ENCODE measurements at regions not wholly inside any gene's neighbourhood (a gene's known extent, or its start where the extent isn't known, plus 50 kb on each side); places are given as distances from the start of the nearest gene placed in this dataset.

DNA sequence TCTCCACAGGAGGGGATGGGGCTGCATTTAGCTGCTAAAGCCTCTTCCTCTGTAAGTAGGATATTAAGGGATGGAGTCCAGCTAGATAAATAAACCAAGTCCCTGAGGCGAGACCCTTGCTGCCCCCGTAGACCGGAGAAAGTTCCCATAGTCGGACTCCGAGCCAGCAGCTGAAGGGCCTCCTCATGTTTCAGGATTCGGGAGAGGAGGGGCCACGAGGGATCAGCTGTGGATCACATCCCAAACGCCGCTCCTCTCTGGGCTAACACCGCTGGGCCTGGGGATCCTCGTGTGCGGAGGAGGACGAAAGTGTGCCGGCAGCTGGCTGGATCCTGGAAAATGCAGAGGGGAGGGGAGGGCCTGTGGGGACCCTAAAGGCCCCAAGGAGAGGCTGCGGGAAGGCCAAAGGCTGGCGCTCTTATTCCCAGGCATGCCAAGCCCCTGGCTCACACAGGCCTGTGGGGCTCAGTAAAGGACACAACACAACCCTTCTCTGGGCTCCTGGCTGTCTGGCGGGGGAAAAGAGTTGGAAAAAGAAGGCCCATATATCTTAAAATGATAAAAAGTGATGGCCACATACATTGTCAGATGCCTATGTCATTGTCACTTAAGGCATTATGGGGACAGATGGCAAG, 82.5 kb upstream of the TMEM72 start:
- intact Hi-C loops (cut with DNase I), result no loop called here
- DNase-seq (ENCODE audit: low spot score), result no peak

DNA sequence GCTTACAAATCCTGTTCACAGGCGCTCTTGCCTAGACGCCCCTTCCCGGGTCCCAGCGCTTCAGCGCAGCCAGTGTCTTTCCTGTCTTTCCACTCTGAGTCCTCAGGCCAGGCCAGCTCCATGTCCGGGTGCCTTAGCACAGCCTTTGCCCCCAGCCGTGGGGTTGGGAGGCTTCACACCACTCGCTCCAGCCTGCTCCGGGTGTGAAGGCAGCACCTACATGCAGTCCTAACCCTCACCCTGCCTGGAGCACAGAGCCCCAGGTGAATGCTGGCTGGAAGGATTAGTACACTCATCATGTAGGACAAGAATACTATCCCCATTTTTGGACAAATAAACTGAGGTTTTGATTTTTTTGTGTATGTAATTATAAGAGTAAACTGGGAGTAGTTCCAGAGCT, 81.7 kb upstream of the TMEM72 start:
- intact Hi-C loops (cut with DNase I), result no loop called here
- DNase-seq (ENCODE audit: low spot score), result no peak

DNA sequence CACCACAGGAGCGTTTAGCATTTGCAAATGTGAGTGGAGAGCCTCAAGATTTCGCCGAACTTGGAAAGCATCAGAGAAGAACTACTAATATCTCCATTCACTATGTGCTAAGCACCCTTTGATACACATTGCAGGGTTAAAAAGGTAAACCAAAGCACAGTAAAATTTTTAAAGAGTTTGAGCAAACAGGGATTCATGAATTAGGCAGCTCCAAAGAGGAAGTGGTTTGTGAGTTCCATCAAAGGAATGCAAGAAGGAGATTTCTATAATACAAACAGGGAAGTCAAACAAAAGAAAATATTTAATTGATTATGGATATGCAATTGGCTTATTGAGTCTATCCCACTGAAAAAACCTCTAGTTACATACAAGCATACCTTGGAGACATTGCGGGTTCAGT, 81.1 kb upstream of the TMEM72 start:
- DNase-seq (ENCODE audit: low spot score), result no peak
- intact Hi-C loops (cut with DNase I), result no loop called here

DNA sequence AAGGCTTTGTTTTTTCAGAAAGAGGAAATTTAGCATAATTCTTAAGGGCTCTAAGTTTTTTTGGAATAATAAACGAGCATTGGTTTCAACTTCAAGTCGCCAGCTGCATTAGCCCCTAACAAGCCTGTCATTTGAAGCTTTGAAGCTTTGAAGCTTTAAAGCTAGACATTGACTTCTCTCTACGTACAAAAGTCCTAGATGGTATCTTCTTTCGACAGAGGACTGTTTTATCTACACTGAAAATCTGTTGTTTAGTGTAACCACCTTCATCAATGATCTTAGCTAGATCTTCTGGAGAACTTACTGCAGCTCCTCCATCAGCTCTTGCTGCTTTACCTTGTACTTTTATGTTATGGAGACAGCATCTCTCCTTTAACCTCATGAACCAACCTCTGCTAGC, 79.6 kb upstream of the TMEM72 start:
- intact Hi-C loops (cut with DNase I), result no loop called here
- no peak for DNase-seq (ENCODE audit: low spot score)

DNA sequence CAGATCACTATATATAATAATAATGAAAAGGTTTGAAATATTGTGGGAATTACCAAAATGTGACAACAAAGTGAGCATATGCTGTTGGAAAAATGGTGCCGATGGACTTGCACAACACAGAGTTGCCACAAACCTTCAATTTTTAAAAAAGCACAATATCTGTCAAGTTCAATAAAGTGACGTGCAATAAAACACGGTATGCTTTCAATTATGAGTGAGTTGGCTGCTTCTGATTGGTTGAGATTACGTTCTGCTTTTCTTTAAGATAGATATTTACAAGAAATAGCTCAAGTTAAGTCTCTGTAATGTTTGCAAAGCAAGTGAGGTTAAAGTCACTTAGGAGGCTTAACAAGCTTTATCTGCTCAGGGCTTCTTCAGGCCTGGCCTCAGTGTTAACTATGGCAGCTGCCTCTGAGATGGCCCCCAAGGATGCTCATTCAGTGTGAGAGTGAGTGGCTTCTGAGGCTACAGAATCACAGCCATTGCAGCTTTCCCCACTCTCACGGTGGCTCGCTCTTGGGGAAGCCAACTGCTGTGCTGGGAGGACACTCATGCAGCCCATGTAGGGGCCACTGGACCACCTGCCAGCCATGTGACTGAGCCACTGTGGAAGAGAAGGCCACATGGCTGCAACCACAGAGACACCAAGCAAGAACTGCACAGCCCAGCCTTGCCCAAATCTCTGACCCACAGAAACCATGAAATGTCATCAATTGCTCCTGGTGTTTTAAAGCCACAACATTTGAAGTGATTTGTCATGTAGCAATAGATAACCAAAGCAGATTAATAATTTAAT, 78.3 kb upstream of the TMEM72 start:
- intact Hi-C loops (cut with DNase I), result no loop called here
- no peak for DNase-seq (ENCODE audit: low spot score)

DNA sequence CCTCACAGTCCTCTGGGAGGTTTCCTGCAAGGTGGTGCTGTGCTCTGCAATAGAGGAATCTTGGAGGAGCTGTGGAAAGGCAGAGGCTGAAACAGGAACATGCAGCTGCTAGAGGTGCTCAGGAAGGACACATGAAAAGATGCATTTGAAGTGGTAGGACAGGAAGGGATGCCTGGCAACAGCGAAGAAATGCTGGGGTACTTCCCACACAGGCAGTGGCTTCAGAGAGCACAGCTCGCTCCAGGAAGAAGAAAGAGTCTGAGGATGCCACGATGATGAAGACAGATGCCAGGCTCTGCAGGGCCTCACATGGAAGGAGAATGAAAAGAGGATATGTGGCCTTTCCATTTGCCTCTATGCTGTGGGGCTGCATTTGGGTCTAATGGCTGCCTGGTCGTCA, 77.0 kb upstream of the TMEM72 start:
- intact Hi-C loops (cut with DNase I), result no loop called here
- no peak for DNase-seq (ENCODE audit: low spot score)

DNA sequence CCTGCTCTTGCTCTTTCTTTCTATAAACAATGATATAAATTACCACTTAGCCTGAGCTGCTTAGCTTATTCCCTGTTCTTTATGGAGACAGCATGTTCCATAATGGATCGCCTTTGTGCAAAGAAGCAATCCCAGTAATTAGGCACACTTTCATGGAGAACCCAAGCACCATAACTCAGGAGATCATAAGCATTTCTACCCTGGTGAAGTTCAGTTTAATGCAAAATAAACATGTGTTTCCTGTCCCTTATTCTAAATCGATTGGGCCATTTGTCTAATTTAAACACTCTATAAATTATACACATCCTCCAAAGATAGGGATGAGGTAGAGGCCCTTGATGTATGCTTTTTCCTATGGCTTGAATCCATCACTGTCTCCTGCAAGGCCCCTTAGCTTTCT, 75.8 kb upstream of the TMEM72 start:
- DNase-seq (ENCODE audit: low spot score), result no peak
- intact Hi-C loops (cut with DNase I), result no loop called here

DNA sequence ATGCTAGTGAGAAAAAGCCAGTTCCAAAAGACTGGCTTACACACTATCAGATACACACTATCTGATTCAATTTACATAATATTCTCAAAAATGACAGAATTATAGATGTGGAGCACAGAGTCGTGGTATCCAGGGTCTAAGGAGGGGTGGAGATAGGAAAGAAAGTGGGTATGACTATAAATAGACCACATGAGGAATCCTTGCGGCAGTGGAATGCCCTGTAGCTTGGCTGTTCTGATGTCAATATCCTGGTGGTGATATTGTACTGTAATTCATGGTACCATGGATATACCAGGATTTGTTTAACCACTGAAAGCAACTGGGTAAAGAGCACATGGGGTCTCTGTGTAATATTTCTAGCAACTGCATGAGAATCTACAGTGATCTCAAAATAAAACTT, 67.7 kb upstream of the TMEM72 start:
- intact Hi-C loops (cut with DNase I), result no loop called here
- no peak for DNase-seq (ENCODE audit: low spot score)

DNA sequence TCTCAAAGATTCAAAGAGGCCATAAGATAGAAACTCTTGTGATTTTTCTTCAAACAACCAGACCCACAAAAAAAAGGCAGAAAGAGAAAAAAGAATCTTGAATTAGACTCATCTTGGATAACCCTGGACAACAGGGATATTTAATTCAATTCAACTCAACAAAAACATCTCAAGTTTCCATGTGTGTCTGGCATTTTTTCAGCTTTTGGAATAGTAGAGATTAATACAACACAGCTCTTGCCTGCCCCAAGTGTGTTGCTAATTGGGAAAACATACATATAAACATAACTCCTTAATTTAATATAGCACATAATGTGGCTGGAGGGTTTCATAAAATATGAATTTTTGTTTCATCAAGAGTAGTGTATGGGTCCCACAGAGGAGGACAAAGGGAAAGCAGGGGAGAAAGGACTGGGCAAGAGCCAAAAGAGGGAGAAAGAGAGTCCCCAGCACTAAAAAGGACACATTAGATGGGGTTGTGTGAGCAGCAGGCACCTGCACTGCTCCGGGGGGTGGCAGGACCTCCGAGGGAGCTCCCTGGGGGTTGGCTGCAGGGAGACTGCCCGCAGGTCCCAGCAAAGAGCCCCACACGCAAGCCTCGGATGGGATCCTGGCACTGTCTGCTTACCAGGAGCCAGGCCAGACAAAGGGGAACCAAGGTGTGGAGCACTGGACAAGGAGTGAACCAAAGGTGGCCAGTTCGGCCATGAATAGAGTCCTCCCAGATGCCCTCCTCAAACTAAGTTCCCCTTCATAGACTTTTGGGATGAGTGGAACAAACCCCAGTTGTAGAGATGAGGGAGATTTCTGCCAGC, 65.6 kb upstream of the TMEM72 start:
- DNase-seq (ENCODE audit: low spot score), result no peak
- intact Hi-C loops (cut with DNase I), result no loop called here

DNA sequence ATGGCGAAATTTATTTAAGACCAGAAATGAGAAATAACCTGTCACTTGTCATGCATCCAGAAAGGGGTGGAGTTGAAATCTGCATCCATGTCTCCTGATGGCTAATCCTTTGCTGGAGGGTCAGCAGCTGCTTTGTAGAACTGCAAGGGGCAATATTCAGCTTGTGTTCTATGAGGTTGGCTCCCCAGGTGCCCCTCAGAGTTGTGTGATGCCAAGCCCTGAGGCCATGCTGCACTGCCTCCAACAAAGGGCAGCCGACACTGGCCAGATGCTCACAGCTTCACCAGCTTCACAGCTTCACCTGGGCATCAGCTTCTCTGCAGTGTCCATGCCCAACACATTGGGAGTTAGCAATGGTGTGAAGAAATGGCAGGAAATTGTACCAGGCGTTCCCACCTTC, 64.0 kb upstream of the TMEM72 start:
- no peak for DNase-seq (ENCODE audit: low spot score)
- intact Hi-C loops (cut with DNase I), result no loop called here

DNA sequence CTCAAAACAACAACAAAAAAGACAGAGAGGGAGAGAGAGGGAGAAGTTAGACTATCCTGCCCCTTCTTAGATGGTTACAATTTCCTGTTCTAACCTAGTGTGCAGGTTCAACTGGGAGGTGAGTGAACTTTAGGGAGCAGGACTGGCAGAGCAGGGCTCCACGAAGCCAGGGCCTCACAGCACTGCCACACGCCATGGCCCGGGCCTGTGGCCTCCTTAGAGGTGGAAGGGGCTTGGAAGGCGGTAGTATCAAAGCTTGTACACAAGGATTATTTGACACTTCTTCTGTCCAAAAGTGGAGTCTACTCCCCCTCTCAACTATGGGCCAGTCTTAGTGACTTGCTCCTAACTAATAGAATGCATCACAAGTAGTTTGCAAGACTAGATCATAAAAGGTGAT, 62.9 kb upstream of the TMEM72 start:
- no peak for DNase-seq (ENCODE audit: low spot score)
- intact Hi-C loops (cut with DNase I), result no loop called here

DNA sequence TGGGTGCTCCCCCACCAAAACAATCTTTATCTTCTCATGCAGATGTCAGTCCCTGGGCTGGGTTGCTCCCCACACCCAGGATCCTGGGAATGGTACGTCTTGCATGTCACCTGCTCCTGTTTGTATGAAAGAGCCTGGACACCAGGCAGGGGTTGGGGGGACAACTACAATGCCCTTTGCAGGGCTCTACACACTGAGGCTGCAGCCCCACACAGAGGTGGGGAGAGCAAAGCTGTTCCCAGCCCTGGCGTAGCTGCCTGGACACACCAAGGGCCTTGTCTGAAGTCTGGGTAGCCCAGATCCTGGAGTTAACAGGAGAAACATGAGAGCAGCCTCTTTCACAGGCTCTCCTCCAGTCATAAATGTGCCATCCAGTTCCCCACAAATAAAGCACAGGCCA, 61.2 kb upstream of the TMEM72 start:
- intact Hi-C loops (cut with DNase I), result no loop called here
- no peak for DNase-seq (ENCODE audit: low spot score)

DNA sequence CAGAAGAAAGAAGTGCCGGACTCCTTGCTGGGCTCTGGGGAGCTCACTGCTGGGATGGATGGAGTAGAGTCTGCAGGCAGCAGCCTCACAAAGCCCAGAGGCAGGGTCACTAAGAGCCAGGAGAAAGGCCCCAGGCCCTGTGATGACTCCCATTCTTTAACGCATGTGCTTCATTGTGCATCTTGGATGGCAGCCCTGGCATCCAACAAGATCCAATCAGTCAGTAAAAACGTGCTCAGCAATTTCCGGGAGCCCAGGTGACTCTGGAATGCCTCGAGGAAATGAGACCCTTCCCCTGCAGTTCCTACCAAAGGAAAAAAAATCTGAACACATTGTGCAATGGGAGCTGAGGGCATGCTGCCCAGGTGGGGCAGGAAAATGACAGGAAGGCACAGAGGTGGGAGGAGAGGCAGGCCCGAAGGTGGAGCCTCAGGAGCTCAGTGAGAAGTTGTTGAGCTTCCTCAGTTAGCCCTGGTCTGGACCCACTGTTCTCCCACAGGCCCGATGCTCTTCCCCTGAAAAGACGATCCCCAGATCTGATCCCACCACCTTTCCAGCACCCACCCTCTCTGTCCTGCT, 60.7 kb upstream of the TMEM72 start:
- no peak for DNase-seq (ENCODE audit: low spot score)
- intact Hi-C loops (cut with DNase I), result no loop called here

DNA sequence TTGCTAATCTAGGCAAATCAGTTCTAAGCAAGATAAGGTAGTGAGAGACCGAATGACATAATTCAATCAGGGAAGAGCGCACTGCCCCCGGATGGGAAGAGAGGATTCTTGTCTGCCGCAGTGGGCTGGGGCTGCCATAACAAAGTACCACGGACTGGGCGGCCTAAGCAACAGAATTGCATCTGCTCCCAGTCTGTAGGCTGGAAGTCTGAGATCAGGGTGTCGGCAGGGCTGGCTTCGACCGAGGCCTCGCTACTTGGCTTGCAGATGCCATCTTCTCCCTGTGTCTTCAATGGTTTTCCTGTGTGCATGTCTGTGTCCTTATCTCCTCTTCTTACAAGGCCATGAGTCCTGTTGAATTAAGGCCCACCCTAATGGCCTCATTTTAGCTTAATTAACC, 59.7 kb upstream of the TMEM72 start:
- intact Hi-C loops (cut with DNase I), result no loop called here
- no peak for DNase-seq (ENCODE audit: low spot score)

DNA sequence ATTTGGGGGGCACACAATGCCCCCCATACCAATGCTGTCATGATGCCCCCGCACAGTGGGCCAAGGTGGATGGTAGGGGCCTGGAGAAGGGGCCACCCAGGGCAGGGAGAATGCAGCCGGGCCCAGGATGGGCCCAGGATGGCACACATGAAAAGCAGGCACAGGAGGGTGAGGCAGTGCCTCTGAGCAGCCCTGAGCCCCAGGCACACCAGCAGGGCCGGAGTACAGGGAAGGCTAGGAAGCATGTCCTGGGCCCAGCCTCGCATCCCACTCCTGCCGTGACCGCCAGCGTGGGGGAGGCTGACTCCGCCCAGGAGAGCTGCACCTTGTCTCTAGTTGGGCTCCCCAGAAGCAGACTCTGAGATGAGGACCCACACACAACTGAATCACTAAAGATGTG, 59.3 kb upstream of the TMEM72 start:
- intact Hi-C loops (cut with DNase I), result no loop called here
- DNase-seq (ENCODE audit: low spot score), result no peak

DNA sequence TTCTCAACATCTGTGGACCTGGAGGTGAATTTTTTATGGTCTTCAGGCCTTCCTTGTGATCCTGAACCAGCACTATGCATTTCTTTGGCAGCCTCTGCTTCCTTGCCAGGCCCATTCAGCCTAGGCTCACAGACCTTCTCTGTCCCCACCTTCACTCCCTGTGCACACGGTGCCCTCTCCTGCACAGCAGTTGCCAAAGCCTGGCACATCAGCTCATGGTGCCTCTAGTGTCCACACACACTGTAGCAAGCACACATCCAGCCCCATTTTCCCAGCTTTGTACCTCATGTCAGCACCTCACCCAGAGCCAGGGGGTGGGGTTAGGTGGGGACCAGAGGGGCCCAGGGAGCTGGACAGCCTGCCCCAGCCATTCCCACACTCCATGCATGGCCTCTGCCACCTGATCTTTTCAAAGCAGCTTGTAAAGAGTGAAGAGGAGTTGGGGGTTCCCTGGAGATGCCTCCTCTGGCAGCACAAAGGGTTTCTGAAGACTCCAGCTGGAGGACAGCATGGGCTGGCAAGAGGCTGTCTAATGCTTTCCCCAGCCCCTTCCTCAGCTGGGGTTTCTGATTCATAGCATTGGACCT, 57.9 kb upstream of the TMEM72 start:
- intact Hi-C loops (cut with DNase I), result no loop called here

DNA sequence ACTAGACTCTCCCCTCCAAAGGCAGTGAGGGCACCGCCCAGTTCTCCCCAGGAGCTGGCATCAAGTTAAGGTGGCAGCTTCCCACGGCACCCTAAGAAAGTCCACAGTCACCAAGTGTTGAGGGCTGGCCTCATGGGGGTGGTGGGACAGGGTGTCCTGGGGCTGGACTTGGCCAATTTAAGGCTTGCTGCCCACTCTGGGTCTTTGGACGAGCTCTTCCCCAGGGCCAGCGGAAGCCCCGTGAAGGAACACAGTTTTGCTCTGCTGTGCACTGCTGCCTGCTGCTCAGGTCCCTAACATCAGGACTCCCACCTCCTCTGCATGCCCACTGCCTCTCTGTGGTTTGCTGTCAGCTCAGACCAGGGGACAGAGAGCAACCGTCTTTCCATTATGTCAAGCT, 57.3 kb upstream of the TMEM72 start:
- no peak for DNase-seq (ENCODE audit: low spot score)
- intact Hi-C loops (cut with DNase I), result no loop called here

More for the DNA sequence above, 57.9 kb upstream of the TMEM72 start:
- DNase-seq (ENCODE audit: low spot score), result no peak

DNA sequence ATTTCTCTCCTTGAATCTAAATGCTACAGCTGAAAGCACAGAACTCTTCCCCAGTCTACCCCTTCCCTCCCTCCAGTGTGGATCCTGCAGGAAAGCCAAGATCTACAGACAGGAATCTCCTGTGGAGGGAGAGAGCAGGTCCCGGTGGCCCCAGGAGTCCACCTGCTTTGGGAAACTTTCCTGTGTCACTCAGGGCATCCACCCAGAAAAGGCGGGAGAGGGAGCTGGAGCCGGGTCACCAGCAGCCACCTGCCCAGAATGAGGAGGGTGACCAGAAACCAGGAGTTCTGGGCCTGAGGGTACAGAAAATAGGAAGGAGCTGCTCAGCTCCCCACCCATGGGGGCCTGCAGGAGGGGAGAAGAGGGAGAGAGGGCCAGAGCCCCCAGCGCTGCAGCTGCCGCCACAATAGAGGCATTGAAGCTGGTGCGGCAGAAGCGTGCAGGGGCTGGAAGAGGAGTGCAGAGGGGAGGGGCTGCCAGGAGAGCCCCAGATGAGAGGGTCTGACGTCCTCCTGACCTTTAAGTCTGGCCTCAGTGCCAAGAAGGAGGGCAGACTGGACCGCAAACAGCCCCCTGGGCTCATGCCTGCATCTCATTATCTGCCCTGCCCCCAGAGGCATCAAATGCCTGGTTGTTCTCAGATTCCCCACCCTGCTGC, 56.3 kb upstream of the TMEM72 start:
- intact Hi-C loops (cut with DNase I), result loop anchor here (5.0 kb wide), 1 partner anchor 543 kb away; no protein-coding TSS in a partner anchor
- no peak for DNase-seq (ENCODE audit: low spot score)

DNA sequence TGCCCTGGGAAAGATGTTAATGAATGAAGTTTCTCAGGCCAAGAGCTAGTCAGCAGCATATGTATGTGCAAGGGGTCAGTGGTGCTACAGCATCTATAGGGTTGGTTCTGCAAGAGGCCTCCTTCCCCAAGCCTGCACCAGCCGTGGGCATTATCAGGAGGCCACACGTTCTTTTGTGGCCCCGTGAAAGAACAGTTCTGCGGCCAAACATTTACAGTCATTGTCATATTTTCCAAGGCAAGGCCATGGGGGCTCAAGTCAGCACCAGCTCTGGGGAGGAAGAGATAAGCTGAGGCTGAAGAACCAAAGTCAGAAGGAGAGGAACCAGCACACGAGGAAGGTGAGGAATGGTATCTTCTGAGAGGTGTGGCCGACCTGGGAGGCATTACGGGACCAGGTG, 54.4 kb upstream of the TMEM72 start:
- intact Hi-C loops (cut with DNase I), result loop anchor here (2.0 to 5.0 kb wide), 2 partner anchors 544 to 1186 kb away; no protein-coding TSS in a partner anchor
- no peak for DNase-seq (ENCODE audit: low spot score)

Measured in cardiac septum (tissue), 1 donor.